DOHH2 (cell line): ENCODE measurements at regions not wholly inside any gene's neighbourhood (a gene's known extent, or its start where the extent isn't known, plus 50 kb on each side); places are given as distances from the start of the nearest gene placed in this dataset.

Source experiments
- H3F3A ChIP-seq: fragments of 200-600 bp; sonication (generic), shearing (Covaris generic); 2 replicates; pipeline ENCODE4 v1.6.0; 2016; ENCODE audit warnings: antibody characterized with exemption, mild to moderate bottlenecking; ENCODE audit not compliant: control insufficient read depth, insufficient read depth
- H3K27ac ChIP-seq: fragments of 200-600 bp; sonication (generic); 2 replicates; pipeline ENCODE4 v1.5.1; 2014; ENCODE audit warnings: low read depth, mild to moderate bottlenecking, low read length, moderate library complexity
- H3K27me3 ChIP-seq: fragments of 200-600 bp; sonication (generic); 2 replicates; pipeline ENCODE4 v1.6.1; 2014; ENCODE audit warnings: mild to moderate bottlenecking, low read length, mixed read lengths; ENCODE audit not compliant: control insufficient read depth
- H3K36me3 ChIP-seq: fragments of 200-600 bp; sonication (generic); 2 replicates; pipeline ENCODE4 v1.6.1; 2014; ENCODE audit warnings: mild to moderate bottlenecking, low read length, moderate library complexity, mixed read lengths; ENCODE audit not compliant: control insufficient read depth
- H3K4me1 ChIP-seq: fragments of 200-600 bp; sonication (generic); 2 replicates; pipeline ENCODE4 v1.6.1; 2014; ENCODE audit warnings: mild to moderate bottlenecking, low read length, mixed read lengths; ENCODE audit not compliant: control insufficient read depth
- H3K4me2 ChIP-seq: fragments of 200-600 bp; sonication (generic); 2 replicates; pipeline ENCODE4 v1.6.0; 2014; ENCODE audit warnings: mild to moderate bottlenecking, low read length, moderate library complexity
- H3K4me3 ChIP-seq: fragments of 200-600 bp; sonication (generic); 2 replicates; pipeline ENCODE4 v1.5.1; 2014; ENCODE audit warnings: mild to moderate bottlenecking, low read length, mixed read lengths
- H3K79me2 ChIP-seq: fragments of 200-600 bp; sonication (generic); 2 replicates; pipeline ENCODE4 v1.6.1; 2014; ENCODE audit warnings: mild to moderate bottlenecking, low read length, mixed read lengths; ENCODE audit not compliant: control insufficient read depth
- H3K9me2 ChIP-seq: fragments of 200-600 bp; sonication (generic); replicated peaks from 2 replicates; pipeline ENCODE4 v1.6.1; 2014; ENCODE audit warnings: mild to moderate bottlenecking, low read length, mixed read lengths; ENCODE audit not compliant: control insufficient read depth
- H3K9me3 ChIP-seq: fragments of 200-600 bp; sonication (generic); 2 replicates; pipeline ENCODE4 v1.6.1; 2014; ENCODE audit warnings: antibody characterized with exemption, low read length, mixed read lengths; ENCODE audit not compliant: control insufficient read depth, insufficient read depth
- H4K20me1 ChIP-seq: fragments of 200-600 bp; sonication (generic); 2 replicates; pipeline ENCODE4 v1.6.0; 2014; ENCODE audit warnings: low read depth, mild to moderate bottlenecking, antibody characterized with exemption, low read length, moderate library complexity; ENCODE audit not compliant: control insufficient read depth, insufficient read depth
- EZH2phosphoT487 ChIP-seq: fragments of 200-600 bp; sonication (generic); IDR thresholded peaks from 2 replicates; pipeline ENCODE4 v1.6.1; 2017; ENCODE audit warnings: borderline replicate concordance, mild to moderate bottlenecking, antibody characterized with exemption, low read length, moderate library complexity, mixed read lengths
- TF ChIP-seq, protein P1 (sequence below): fragments of 200-600 bp; sonication (generic); IDR thresholded peaks from one replicate; pipeline ENCODE4 v1.5.1; 2014; ENCODE audit warnings: antibody characterized with exemption, mild to moderate bottlenecking, low read depth, low read length; ENCODE audit not compliant: poor library complexity, severe bottlenecking

DNA sequence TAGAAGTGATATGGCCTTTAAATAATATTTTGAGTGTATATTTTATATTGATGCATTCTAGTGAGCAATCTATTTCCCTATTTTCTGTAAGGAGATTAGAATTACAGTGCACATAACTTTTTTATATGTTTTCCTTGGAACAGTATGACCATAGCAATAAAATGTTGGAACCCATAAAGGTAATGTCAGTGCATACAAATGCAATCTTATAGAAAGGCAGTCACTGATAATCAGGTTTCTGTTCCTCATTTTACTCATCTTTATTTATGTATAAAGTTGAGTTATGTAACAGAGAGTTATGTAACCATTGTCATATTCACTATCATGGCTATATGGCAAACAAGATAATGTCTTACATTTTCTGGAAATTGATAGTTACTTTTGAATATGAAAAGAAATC, 179.9 kb upstream of the NETO1 start:
- Histone ChIP-seq H4K20me1 (no peaks in the 10 kb centered on the region), H3K27me3 (no peaks in the 10 kb centered on the region), H3K4me1 (peaks cover 5% of the 10 kb centered on the region), H3K9me2 (no peaks in the 10 kb centered on the region; the same call in 1 of the 2 replicates), H3K4me2 (no peak overlapping the region), H3K9me3 (no peaks in the 10 kb centered on the region), H3F3A (no peaks in the 10 kb centered on the region), H3K79me2 (no peaks in the 10 kb centered on the region), H3K27ac (no peak overlapping the region), H3K36me3 (no peaks in the 10 kb centered on the region), H3K4me3 (no peak overlapping the region)
- TF ChIP-seq, protein P1, sequence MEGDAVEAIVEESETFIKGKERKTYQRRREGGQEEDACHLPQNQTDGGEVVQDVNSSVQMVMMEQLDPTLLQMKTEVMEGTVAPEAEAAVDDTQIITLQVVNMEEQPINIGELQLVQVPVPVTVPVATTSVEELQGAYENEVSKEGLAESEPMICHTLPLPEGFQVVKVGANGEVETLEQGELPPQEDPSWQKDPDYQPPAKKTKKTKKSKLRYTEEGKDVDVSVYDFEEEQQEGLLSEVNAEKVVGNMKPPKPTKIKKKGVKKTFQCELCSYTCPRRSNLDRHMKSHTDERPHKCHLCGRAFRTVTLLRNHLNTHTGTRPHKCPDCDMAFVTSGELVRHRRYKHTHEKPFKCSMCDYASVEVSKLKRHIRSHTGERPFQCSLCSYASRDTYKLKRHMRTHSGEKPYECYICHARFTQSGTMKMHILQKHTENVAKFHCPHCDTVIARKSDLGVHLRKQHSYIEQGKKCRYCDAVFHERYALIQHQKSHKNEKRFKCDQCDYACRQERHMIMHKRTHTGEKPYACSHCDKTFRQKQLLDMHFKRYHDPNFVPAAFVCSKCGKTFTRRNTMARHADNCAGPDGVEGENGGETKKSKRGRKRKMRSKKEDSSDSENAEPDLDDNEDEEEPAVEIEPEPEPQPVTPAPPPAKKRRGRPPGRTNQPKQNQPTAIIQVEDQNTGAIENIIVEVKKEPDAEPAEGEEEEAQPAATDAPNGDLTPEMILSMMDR: no peak
- no peak for TF ChIP-seq EZH2phosphoT487

DNA sequence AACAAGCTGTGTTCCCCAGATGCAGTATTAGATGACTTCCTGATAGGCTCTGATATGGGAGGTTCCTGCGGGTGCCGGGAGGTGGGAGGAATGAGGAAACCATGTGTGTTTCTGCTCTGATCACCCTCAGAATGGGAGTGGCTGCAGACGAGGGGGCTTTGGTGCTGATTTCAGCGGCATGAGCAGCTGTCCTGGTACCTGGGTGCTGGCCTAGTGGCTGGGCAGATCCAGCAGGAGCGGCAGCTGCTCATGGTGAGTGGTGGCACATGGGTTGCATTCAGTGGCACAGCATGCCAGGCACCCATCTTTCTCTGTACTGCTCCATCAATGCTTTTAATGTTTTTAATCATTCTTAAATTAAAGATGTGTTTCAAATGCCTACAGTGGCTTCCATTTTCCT, 177.2 kb upstream of the NETO1 start:
- TF ChIP-seq EZH2phosphoT487: no peak
- TF ChIP-seq, protein P1: no peak
- Histone ChIP-seq H3K4me1 (peaks cover 5% of the 10 kb centered on the region), H4K20me1 (no peaks in the 10 kb centered on the region), H3K79me2 (no peaks in the 10 kb centered on the region), H3K27me3 (no peaks in the 10 kb centered on the region), H3K9me3 (no peaks in the 10 kb centered on the region), H3K27ac (no peak overlapping the region), H3K9me2 (no peaks in the 10 kb centered on the region; the same call in 1 of the 2 replicates), H3K4me2 (no peak overlapping the region), H3F3A (no peaks in the 10 kb centered on the region), H3K36me3 (no peaks in the 10 kb centered on the region), H3K4me3 (no peak overlapping the region)

DNA sequence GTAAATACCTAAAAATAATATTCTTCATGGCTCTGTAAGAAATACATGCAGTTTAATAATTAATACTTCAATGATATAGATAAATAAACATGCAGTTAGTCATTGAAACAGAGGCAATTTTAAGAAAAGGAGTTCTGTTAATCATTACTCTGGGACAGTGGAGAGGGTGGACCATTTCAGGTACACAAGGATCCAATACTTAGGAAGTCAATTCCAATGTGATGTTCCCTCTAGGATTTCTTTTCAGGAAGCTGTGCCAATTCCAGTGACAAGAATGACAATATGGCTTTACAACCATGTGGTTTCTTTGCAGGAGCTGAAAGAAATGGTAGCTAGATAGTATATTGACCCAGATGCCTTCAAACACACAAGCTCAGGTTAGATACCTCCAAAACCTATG, 175.8 kb upstream of the NETO1 start:
- Histone ChIP-seq H3K27me3 (no peaks in the 10 kb centered on the region), H4K20me1 (no peaks in the 10 kb centered on the region), H3K4me1 (peaks cover 17% of the 10 kb centered on the region), H3K9me2 (no peaks in the 10 kb centered on the region; the same call in 1 of the 2 replicates), H3F3A (no peaks in the 10 kb centered on the region), H3K79me2 (no peaks in the 10 kb centered on the region), H3K27ac (no peak overlapping the region), H3K4me3 (no peak overlapping the region), H3K9me3 (no peaks in the 10 kb centered on the region), H3K4me2 (no peak overlapping the region), H3K36me3 (no peaks in the 10 kb centered on the region)
- TF ChIP-seq, protein P1: no peak
- TF ChIP-seq EZH2phosphoT487: no peak
